ENCODE measurements at regions not wholly inside any gene's neighbourhood (a gene's known extent, or its start where the extent isn't known, plus 50 kb on each side); places are given as distances from the start of the nearest gene placed in this dataset.
"Not testable (repeated sequence)": the region's sequence is repeated elsewhere in the genome, so short reads cannot be mapped to it uniquely, and the experiment has no call there.

GRCh38 chr3:74139648-74140047, 474.8 kb downstream of the CNTN3 start:
- Mint-ChIP-seq H3K27ac (no peak overlapping the region), H3K4me3 (no peak overlapping the region), H3K36me3 (no peaks in the 10 kb centered on the region), H3K27me3 (ENCODE audit: low read depth in 3 of 3) (peaks cover 0 to 3% (median 0%) of the 10 kb centered on the region in 3 donors), H3K9me3 (peaks cover 9 to 45% (median 14%) of the 10 kb centered on the region in 6 donors), H3K4me1 (no peaks in the 10 kb centered on the region)
- no peak for DNase-seq

- H3K27ac Mint-ChIP-seq = no peak overlapping the region
- H3K4me3 Mint-ChIP-seq = no peak overlapping the region
- H3K36me3 Mint-ChIP-seq = no peaks in the 10 kb centered on the region
- no peak for DNase-seq
- H3K27me3 Mint-ChIP-seq (ENCODE audit: low read depth in 3 of 3) = peaks cover 0 to 3% (median 2%) of the 10 kb centered on the region in 3 donors
- H3K4me1 Mint-ChIP-seq = no peaks in the 10 kb centered on the region
- peaks cover 10 to 39% (median 20%) of the 10 kb centered on the region in 6 donors for H3K9me3 Mint-ChIP-seq
These were observed 476.7 kb downstream of the CNTN3 start for GRCh38 chr3:74137790-74138189.

GRCh38 chr3:74135808-74136207, 478.7 kb downstream of the CNTN3 start:
- H3K27ac Mint-ChIP-seq = no peak overlapping the region

GRCh38 chr3:74134831-74135230, 479.6 kb downstream of the CNTN3 start:
- no peak overlapping the region for H3K4me3 Mint-ChIP-seq
- no peak overlapping the region for H3K27ac Mint-ChIP-seq
- no peak for DNase-seq
- peaks cover 0 to 6% (median 2%) of the 10 kb centered on the region in 3 donors for H3K27me3 Mint-ChIP-seq (ENCODE audit: low read depth in 3 of 3)
- peaks cover 16 to 58% (median 30%) of the 10 kb centered on the region in 6 donors for H3K9me3 Mint-ChIP-seq
- peaks cover 0 to 5% (median 0%) of the 10 kb centered on the region in 3 donors for H3K36me3 Mint-ChIP-seq
- H3K4me1 Mint-ChIP-seq = no peaks in the 10 kb centered on the region

More at GRCh38 chr3:74135808-74136207, 478.7 kb downstream of the CNTN3 start:
- peaks cover 16 to 49% (median 26%) of the 10 kb centered on the region in 6 donors for H3K9me3 Mint-ChIP-seq
- no peaks in the 10 kb centered on the region for H3K4me1 Mint-ChIP-seq
- H3K36me3 Mint-ChIP-seq = peaks cover 0 to 5% (median 0%) of the 10 kb centered on the region in 3 donors
- peaks cover 0 to 3% (median 2%) of the 10 kb centered on the region in 3 donors for H3K27me3 Mint-ChIP-seq (ENCODE audit: low read depth in 3 of 3)
- no peak for DNase-seq
- no peak overlapping the region for H3K4me3 Mint-ChIP-seq

- DNase-seq; H3K4me3 Mint-ChIP-seq; H3K27ac Mint-ChIP-seq; H3K4me1 Mint-ChIP-seq; H3K27me3 Mint-ChIP-seq (ENCODE audit: low read depth in 3 of 3): not testable (repeated sequence)
- H3K9me3 Mint-ChIP-seq = peaks cover 15 to 65% (median 40%) of the 10 kb centered on the region in 6 donors
- peaks cover 0 to 11% (median 3%) of the 10 kb centered on the region in 3 donors for H3K36me3 Mint-ChIP-seq
These were observed 482.7 kb downstream of the CNTN3 start for GRCh38 chr3:74131546-74132328.

- no peak for DNase-seq
- Mint-ChIP-seq H3K4me3 (no peak overlapping the region), H3K36me3 (peaks cover 0 to 11% (median 3%) of the 10 kb centered on the region in 3 donors), H3K4me1 (no peaks in the 10 kb centered on the region), H3K27me3 (ENCODE audit: low read depth in 3 of 3) (peaks cover 0 to 2% (median 2%) of the 10 kb centered on the region in 3 donors), H3K27ac (no peak overlapping the region), H3K9me3 (peaks cover 15 to 69% (median 37%) of the 10 kb centered on the region in 6 donors)
These were observed 484.8 kb downstream of the CNTN3 start for GRCh38 chr3:74129611-74130010.

GRCh38 chr3:74129056-74129455, 485.4 kb downstream of the CNTN3 start:
- H3K9me3 Mint-ChIP-seq = peaks cover 15 to 72% (median 35%) of the 10 kb centered on the region in 6 donors
- H3K36me3 Mint-ChIP-seq = peaks cover 0 to 11% (median 3%) of the 10 kb centered on the region in 3 donors

GRCh38 chr3:74127256-74127655, 487.2 kb downstream of the CNTN3 start:
- Mint-ChIP-seq H3K27me3 (ENCODE audit: low read depth in 3 of 3) (peaks cover 0 to 5% (median 0%) of the 10 kb centered on the region in 3 donors), H3K27ac (no peak overlapping the region), H3K9me3 (peaks cover 6 to 63% (median 26%) of the 10 kb centered on the region in 6 donors), H3K4me3 (no peak overlapping the region), H3K36me3 (peaks cover 0 to 7% (median 3%) of the 10 kb centered on the region in 3 donors), H3K4me1 (no peaks in the 10 kb centered on the region)
- no peak for DNase-seq

More at GRCh38 chr3:74129056-74129455, 485.4 kb downstream of the CNTN3 start:
- Mint-ChIP-seq H3K27me3 (ENCODE audit: low read depth in 3 of 3) (peaks cover 0 to 2% (median 2%) of the 10 kb centered on the region in 3 donors), H3K4me1 (no peaks in the 10 kb centered on the region), H3K27ac (no peak overlapping the region), H3K4me3 (no peak overlapping the region)
- no peak for DNase-seq

- H3K27ac Mint-ChIP-seq = no peak overlapping the region
- no peaks in the 10 kb centered on the region for H3K4me1 Mint-ChIP-seq
- peaks cover 0 to 10% (median 3%) of the 10 kb centered on the region in 3 donors for H3K36me3 Mint-ChIP-seq
- DNase-seq = no peak
- H3K27me3 Mint-ChIP-seq (ENCODE audit: low read depth in 3 of 3) = peaks cover 0 to 2% (median 1%) of the 10 kb centered on the region in 3 donors
- H3K9me3 Mint-ChIP-seq = peaks cover 7 to 67% (median 33%) of the 10 kb centered on the region in 6 donors
- no peak overlapping the region for H3K4me3 Mint-ChIP-seq
These were observed 489.7 kb downstream of the CNTN3 start for GRCh38 chr3:74124782-74125181.

GRCh38 chr3:74122281-74122680, 492.2 kb downstream of the CNTN3 start:
- Mint-ChIP-seq H3K36me3 (peaks cover 0 to 4% (median 0%) of the 10 kb centered on the region in 3 donors), H3K4me3 (no peak overlapping the region), H3K27ac (no peak overlapping the region), H3K9me3 (peaks cover 3 to 60% (median 29%) of the 10 kb centered on the region in 6 donors), H3K27me3 (ENCODE audit: low read depth in 3 of 3) (peaks cover 0 to 2% (median 1%) of the 10 kb centered on the region in 3 donors), H3K4me1 (no peaks in the 10 kb centered on the region)
- no peak for DNase-seq

GRCh38 chr3:74121761-74122160, 492.7 kb downstream of the CNTN3 start:
- H3K4me3 Mint-ChIP-seq = no peak overlapping the region
- DNase-seq = no peak
- H3K36me3 Mint-ChIP-seq = peaks cover 0 to 4% (median 0%) of the 10 kb centered on the region in 3 donors
- H3K4me1 Mint-ChIP-seq = no peaks in the 10 kb centered on the region
- H3K27me3 Mint-ChIP-seq (ENCODE audit: low read depth in 3 of 3) = peaks cover 1 to 4% (median 4%) of the 10 kb centered on the region in 3 donors
- peaks cover 3 to 60% (median 29%) of the 10 kb centered on the region in 6 donors for H3K9me3 Mint-ChIP-seq
- no peak overlapping the region for H3K27ac Mint-ChIP-seq

- Mint-ChIP-seq H3K9me3 (peaks cover 7 to 62% (median 33%) of the 10 kb centered on the region in 6 donors), H3K27me3 (ENCODE audit: low read depth in 3 of 3) (peaks cover 1 to 6% (median 5%) of the 10 kb centered on the region in 3 donors), H3K36me3 (peaks cover 0 to 4% (median 0%) of the 10 kb centered on the region in 3 donors), H3K4me3 (no peak overlapping the region), H3K27ac (no peak overlapping the region), H3K4me1 (no peaks in the 10 kb centered on the region)
- DNase-seq = no peak
These were observed 494.5 kb upstream of the PDZRN3 start for GRCh38 chr3:74119221-74119620.

- H3K27ac Mint-ChIP-seq = no peak overlapping the region
These were observed 491.2 kb upstream of the PDZRN3 start for GRCh38 chr3:74115906-74116305.

GRCh38 chr3:74107451-74107850, 482.7 kb upstream of the PDZRN3 start:
- no peak overlapping the region for H3K27ac Mint-ChIP-seq
- H3K4me3 Mint-ChIP-seq = no peak overlapping the region
- H3K4me1 Mint-ChIP-seq = no peaks in the 10 kb centered on the region

More at GRCh38 chr3:74115906-74116305, 491.2 kb upstream of the PDZRN3 start:
- H3K27me3 Mint-ChIP-seq (ENCODE audit: low read depth in 3 of 3) = peaks cover 0 to 5% (median 4%) of the 10 kb centered on the region in 3 donors
- no peak for DNase-seq
- peaks cover 0 to 3% (median 0%) of the 10 kb centered on the region in 3 donors for H3K36me3 Mint-ChIP-seq
- H3K4me3 Mint-ChIP-seq = no peak overlapping the region
- peaks cover 8 to 58% (median 33%) of the 10 kb centered on the region in 6 donors for H3K9me3 Mint-ChIP-seq
- H3K4me1 Mint-ChIP-seq = no peaks in the 10 kb centered on the region

More at GRCh38 chr3:74107451-74107850, 482.7 kb upstream of the PDZRN3 start:
- H3K9me3 Mint-ChIP-seq = peaks cover 0 to 33% (median 18%) of the 10 kb centered on the region in 6 donors
- no peaks in the 10 kb centered on the region for H3K27me3 Mint-ChIP-seq (ENCODE audit: low read depth in 3 of 3)
- no peak for DNase-seq
- no peaks in the 10 kb centered on the region for H3K36me3 Mint-ChIP-seq

Measured in immature natural killer cell (primary cell).